ENCODE measurements at regions not wholly inside any gene's neighbourhood (a gene's known extent, or its start where the extent isn't known, plus 50 kb on each side); places are given as distances from the start of the nearest gene placed in this dataset.

- no peak for DNase-seq (ENCODE audit: low spot score)
- intact Hi-C loops (cut with DNase I): no loop called here
Observed at GRCh38 chr14:40003773-40004172, 571.5 kb upstream of the FBXO33 start.

GRCh38 chr14:39998854-39999253 is 566.6 kb upstream of the FBXO33 start:
- intact Hi-C loops (cut with DNase I): no loop called here
- no peak for DNase-seq (ENCODE audit: low spot score)

GRCh38 chr14:39998114-39998513 is 565.9 kb upstream of the FBXO33 start:
- DNase-seq (ENCODE audit: low spot score): no peak
- intact Hi-C loops (cut with DNase I): no loop called here

GRCh38 chr14:39991041-39991440 is 558.8 kb upstream of the FBXO33 start:
- no peak for DNase-seq (ENCODE audit: low spot score)
- intact Hi-C loops (cut with DNase I): no loop called here

GRCh38 chr14:39988939-39989338 is 556.7 kb upstream of the FBXO33 start:
- DNase-seq (ENCODE audit: low spot score): no peak
- intact Hi-C loops (cut with DNase I): no loop called here

- no peak for DNase-seq (ENCODE audit: low spot score)
- intact Hi-C loops (cut with DNase I): no loop called here
Observed at GRCh38 chr14:39984323-39984722, 552.1 kb upstream of the FBXO33 start.

GRCh38 chr14:39977198-39977597 is 545.0 kb upstream of the FBXO33 start:
- intact Hi-C loops (cut with DNase I): no loop called here
- no peak for DNase-seq (ENCODE audit: low spot score)

- intact Hi-C loops (cut with DNase I): no loop called here
- no peak for DNase-seq (ENCODE audit: low spot score)
Observed at GRCh38 chr14:39974036-39974435, 541.8 kb upstream of the FBXO33 start.

- intact Hi-C loops (cut with DNase I): no loop called here
- DNase-seq (ENCODE audit: low spot score): no peak
Observed at GRCh38 chr14:39972704-39973103, 540.5 kb upstream of the FBXO33 start.

GRCh38 chr14:39967885-39968284 is 535.7 kb upstream of the FBXO33 start:
- DNase-seq (ENCODE audit: low spot score): no peak
- intact Hi-C loops (cut with DNase I): no loop called here

- intact Hi-C loops (cut with DNase I): no loop called here
- no peak for DNase-seq (ENCODE audit: low spot score)
Observed at GRCh38 chr14:39957987-39958386, 525.8 kb upstream of the FBXO33 start.

- no peak for DNase-seq (ENCODE audit: low spot score)
- intact Hi-C loops (cut with DNase I): no loop called here
Observed at GRCh38 chr14:39957290-39957689, 525.1 kb upstream of the FBXO33 start.

- DNase-seq (ENCODE audit: low spot score): no peak
- intact Hi-C loops (cut with DNase I): no loop called here
Observed at GRCh38 chr14:39956372-39956771, 524.1 kb upstream of the FBXO33 start.

- DNase-seq (ENCODE audit: low spot score): no peak
- intact Hi-C loops (cut with DNase I): no loop called here
Observed at GRCh38 chr14:39948235-39948634, 516.0 kb upstream of the FBXO33 start.

- intact Hi-C loops (cut with DNase I): no loop called here
- DNase-seq (ENCODE audit: low spot score): no peak
Observed at GRCh38 chr14:39946807-39947206, 514.6 kb upstream of the FBXO33 start.

- intact Hi-C loops (cut with DNase I): no loop called here
- DNase-seq (ENCODE audit: low spot score): no peak
Observed at GRCh38 chr14:39939023-39939422, 506.8 kb upstream of the FBXO33 start.

- intact Hi-C loops (cut with DNase I): no loop called here
- DNase-seq (ENCODE audit: low spot score): no peak
Observed at GRCh38 chr14:39912192-39913100, 480.2 kb upstream of the FBXO33 start.

- intact Hi-C loops (cut with DNase I): no loop called here
- no peak for DNase-seq (ENCODE audit: low spot score)
Observed at GRCh38 chr14:39897657-39898056, 465.4 kb upstream of the FBXO33 start.

- intact Hi-C loops (cut with DNase I): no loop called here
- DNase-seq (ENCODE audit: low spot score): no peak
Observed at GRCh38 chr14:39890026-39890425, 457.8 kb upstream of the FBXO33 start.

GRCh38 chr14:39884091-39884490 is 451.9 kb upstream of the FBXO33 start:
- no peak for DNase-seq (ENCODE audit: low spot score)
- intact Hi-C loops (cut with DNase I): no loop called here

GRCh38 chr14:39880965-39881364 is 448.7 kb upstream of the FBXO33 start:
- intact Hi-C loops (cut with DNase I): no loop called here
- no peak for DNase-seq (ENCODE audit: low spot score)

Measured in cardiac septum (tissue), 1 donor.